ENCODE measurements at regions not wholly inside any gene's neighbourhood (a gene's known extent, or its start where the extent isn't known, plus 50 kb on each side); places are given as distances from the start of the nearest gene placed in this dataset.

DNA sequence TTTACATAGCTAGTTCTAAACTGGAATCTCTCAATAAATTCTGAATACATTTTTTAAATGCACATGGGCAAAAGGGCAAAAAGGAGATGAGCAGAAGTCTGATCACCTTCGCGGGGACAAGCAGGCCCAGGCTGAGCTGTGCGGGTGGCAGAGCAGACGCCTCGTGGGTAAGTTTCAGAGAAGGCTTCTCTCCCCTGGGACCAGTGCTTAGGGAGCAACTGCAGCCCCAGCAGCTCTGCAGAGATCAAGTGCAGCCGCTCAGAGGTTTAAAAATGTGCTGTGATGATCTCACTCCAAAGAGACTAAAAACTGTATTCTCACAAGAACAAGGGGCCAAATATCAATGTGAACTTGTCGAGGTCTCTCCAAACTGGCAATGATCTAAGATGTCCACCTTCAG, 264.3 kb upstream of the RNF32 start:
- TF ChIP-seq, protein P1, sequence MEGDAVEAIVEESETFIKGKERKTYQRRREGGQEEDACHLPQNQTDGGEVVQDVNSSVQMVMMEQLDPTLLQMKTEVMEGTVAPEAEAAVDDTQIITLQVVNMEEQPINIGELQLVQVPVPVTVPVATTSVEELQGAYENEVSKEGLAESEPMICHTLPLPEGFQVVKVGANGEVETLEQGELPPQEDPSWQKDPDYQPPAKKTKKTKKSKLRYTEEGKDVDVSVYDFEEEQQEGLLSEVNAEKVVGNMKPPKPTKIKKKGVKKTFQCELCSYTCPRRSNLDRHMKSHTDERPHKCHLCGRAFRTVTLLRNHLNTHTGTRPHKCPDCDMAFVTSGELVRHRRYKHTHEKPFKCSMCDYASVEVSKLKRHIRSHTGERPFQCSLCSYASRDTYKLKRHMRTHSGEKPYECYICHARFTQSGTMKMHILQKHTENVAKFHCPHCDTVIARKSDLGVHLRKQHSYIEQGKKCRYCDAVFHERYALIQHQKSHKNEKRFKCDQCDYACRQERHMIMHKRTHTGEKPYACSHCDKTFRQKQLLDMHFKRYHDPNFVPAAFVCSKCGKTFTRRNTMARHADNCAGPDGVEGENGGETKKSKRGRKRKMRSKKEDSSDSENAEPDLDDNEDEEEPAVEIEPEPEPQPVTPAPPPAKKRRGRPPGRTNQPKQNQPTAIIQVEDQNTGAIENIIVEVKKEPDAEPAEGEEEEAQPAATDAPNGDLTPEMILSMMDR (IDR thresholded peaks at IDR 0.05; ENCODE audit: poor library complexity, severe bottlenecking) = no peak
- TF ChIP-seq MXI1 (conservative IDR thresholded peaks at IDR 0.05; ENCODE audit: poor library complexity, severe bottlenecking) = no peak
- no peak for TF ChIP-seq EZH2 (IDR thresholded peaks at IDR 0.05; ENCODE audit: borderline replicate concordance, insufficient read depth, low read length, poor library complexity, severe bottlenecking)
- no peak for TF ChIP-seq EP300 (conservative IDR thresholded peaks at IDR 0.05; ENCODE audit: poor library complexity, severe bottlenecking)
- TF ChIP-seq POLR2AphosphoS5 (IDR thresholded peaks at IDR 0.05) = no peak
- TF ChIP-seq TAF1 (IDR thresholded peaks at IDR 0.05; ENCODE audit: low read depth) = no peak
- no peak for TF ChIP-seq RAD21 (conservative IDR thresholded peaks at IDR 0.05)
- TF ChIP-seq, protein P2, sequence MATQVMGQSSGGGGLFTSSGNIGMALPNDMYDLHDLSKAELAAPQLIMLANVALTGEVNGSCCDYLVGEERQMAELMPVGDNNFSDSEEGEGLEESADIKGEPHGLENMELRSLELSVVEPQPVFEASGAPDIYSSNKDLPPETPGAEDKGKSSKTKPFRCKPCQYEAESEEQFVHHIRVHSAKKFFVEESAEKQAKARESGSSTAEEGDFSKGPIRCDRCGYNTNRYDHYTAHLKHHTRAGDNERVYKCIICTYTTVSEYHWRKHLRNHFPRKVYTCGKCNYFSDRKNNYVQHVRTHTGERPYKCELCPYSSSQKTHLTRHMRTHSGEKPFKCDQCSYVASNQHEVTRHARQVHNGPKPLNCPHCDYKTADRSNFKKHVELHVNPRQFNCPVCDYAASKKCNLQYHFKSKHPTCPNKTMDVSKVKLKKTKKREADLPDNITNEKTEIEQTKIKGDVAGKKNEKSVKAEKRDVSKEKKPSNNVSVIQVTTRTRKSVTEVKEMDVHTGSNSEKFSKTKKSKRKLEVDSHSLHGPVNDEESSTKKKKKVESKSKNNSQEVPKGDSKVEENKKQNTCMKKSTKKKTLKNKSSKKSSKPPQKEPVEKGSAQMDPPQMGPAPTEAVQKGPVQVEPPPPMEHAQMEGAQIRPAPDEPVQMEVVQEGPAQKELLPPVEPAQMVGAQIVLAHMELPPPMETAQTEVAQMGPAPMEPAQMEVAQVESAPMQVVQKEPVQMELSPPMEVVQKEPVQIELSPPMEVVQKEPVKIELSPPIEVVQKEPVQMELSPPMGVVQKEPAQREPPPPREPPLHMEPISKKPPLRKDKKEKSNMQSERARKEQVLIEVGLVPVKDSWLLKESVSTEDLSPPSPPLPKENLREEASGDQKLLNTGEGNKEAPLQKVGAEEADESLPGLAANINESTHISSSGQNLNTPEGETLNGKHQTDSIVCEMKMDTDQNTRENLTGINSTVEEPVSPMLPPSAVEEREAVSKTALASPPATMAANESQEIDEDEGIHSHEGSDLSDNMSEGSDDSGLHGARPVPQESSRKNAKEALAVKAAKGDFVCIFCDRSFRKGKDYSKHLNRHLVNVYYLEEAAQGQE (IDR thresholded peaks at IDR 0.05; ENCODE audit: borderline replicate concordance) = no peak
- TF ChIP-seq SMC3 (conservative IDR thresholded peaks at IDR 0.05; ENCODE audit: poor library complexity) = no peak

Measured in neural cell (in vitro differentiated cells).